ENCODE measurements at regions not wholly inside any gene's neighbourhood (a gene's known extent, or its start where the extent isn't known, plus 50 kb on each side); places are given as distances from the start of the nearest gene placed in this dataset.
"Not testable (repeated sequence)": the region's sequence is repeated elsewhere in the genome, so short reads cannot be mapped to it uniquely, and the experiment has no call there.

GRCh38 chr12:60231976-60232907 lies 636.4 kb downstream of the SLC16A7 start:
- Histone ChIP-seq H3K9ac (ENCODE audit: low read depth, low read length, poor library complexity, severe bottlenecking) (no peak overlapping the region), H2AFZ (ENCODE audit: low read length) (peak overlapping the region; percentile 59), H3K9me2 (replicated peaks; ENCODE audit: low read depth, low read length) (no peaks in the 10 kb centered on the region), H3K36me3 (ENCODE audit: insufficient read depth, low read length) (no peaks in the 10 kb centered on the region), H4K20me1 (ENCODE audit: insufficient read depth, low read length, poor library complexity, severe bottlenecking) (no peaks in the 10 kb centered on the region), H3K4me3 (ENCODE audit: low read length, poor library complexity, severe bottlenecking) (no peak overlapping the region), H3K4me2 (ENCODE audit: low read depth, low read length, poor library complexity, severe bottlenecking) (no peak overlapping the region), H3K9me3 (ENCODE audit: insufficient read depth, low read depth, low read length) (no peaks in the 10 kb centered on the region), H3K4me1 (ENCODE audit: insufficient read depth, low read length, poor library complexity, severe bottlenecking) (no peaks in the 10 kb centered on the region), H3K27me3 (ENCODE audit: insufficient read depth, low read length, poor library complexity, severe bottlenecking) (no peaks in the 10 kb centered on the region), H3F3A (ENCODE audit: low read depth) (no peaks in the 10 kb centered on the region), H3K79me2 (ENCODE audit: insufficient read depth, low read length) (no peaks in the 10 kb centered on the region)
- TF ChIP-seq EZH2phosphoT487 (IDR thresholded peaks at IDR 0.05; ENCODE audit: borderline replicate concordance) (no peak), CTCF (conservative IDR thresholded peaks at IDR 0.05; ENCODE audit: low read length) (no peak)

- not testable (repeated sequence) for H3K9ac ChIP-seq (ENCODE audit: low read depth, low read length, poor library complexity, severe bottlenecking); H3F3A ChIP-seq (ENCODE audit: low read depth); H3K9me3 ChIP-seq (ENCODE audit: insufficient read depth, low read depth, low read length); H2AFZ ChIP-seq (ENCODE audit: low read length); H3K4me1 ChIP-seq (ENCODE audit: insufficient read depth, low read length, poor library complexity, severe bottlenecking); H4K20me1 ChIP-seq (ENCODE audit: insufficient read depth, low read length, poor library complexity, severe bottlenecking); H3K27me3 ChIP-seq (ENCODE audit: insufficient read depth, low read length, poor library complexity, severe bottlenecking); H3K4me3 ChIP-seq (ENCODE audit: low read length, poor library complexity, severe bottlenecking); H3K9me2 ChIP-seq (replicated peaks; ENCODE audit: low read depth, low read length); H3K79me2 ChIP-seq (ENCODE audit: insufficient read depth, low read length); H3K36me3 ChIP-seq (ENCODE audit: insufficient read depth, low read length); H3K4me2 ChIP-seq (ENCODE audit: low read depth, low read length, poor library complexity, severe bottlenecking)
Observed at GRCh38 chr12:60234611-60235195, 638.9 kb downstream of the SLC16A7 start.

GRCh38 chr12:60235261-60235660 lies 639.4 kb downstream of the SLC16A7 start:
- Histone ChIP-seq H3K9me3 (ENCODE audit: insufficient read depth, low read depth, low read length) (no peaks in the 10 kb centered on the region), H3K27me3 (ENCODE audit: insufficient read depth, low read length, poor library complexity, severe bottlenecking) (no peaks in the 10 kb centered on the region), H3K4me3 (ENCODE audit: low read length, poor library complexity, severe bottlenecking) (no peak overlapping the region), H3K9me2 (replicated peaks; ENCODE audit: low read depth, low read length) (no peaks in the 10 kb centered on the region), H3K4me2 (ENCODE audit: low read depth, low read length, poor library complexity, severe bottlenecking) (no peak overlapping the region), H3K79me2 (ENCODE audit: insufficient read depth, low read length) (no peaks in the 10 kb centered on the region), H2AFZ (ENCODE audit: low read length) (no peak overlapping the region), H3K36me3 (ENCODE audit: insufficient read depth, low read length) (no peaks in the 10 kb centered on the region), H4K20me1 (ENCODE audit: insufficient read depth, low read length, poor library complexity, severe bottlenecking) (no peaks in the 10 kb centered on the region), H3K9ac (ENCODE audit: low read depth, low read length, poor library complexity, severe bottlenecking) (no peak overlapping the region), H3F3A (ENCODE audit: low read depth) (no peaks in the 10 kb centered on the region), H3K4me1 (ENCODE audit: insufficient read depth, low read length, poor library complexity, severe bottlenecking) (no peaks in the 10 kb centered on the region)
- TF ChIP-seq EZH2phosphoT487 (IDR thresholded peaks at IDR 0.05; ENCODE audit: borderline replicate concordance), result no peak
- no peak for TF ChIP-seq CTCF (conservative IDR thresholded peaks at IDR 0.05; ENCODE audit: low read length)

GRCh38 chr12:60236416-60236815 lies 640.6 kb downstream of the SLC16A7 start:
- not testable (repeated sequence) for H3K27me3 ChIP-seq (ENCODE audit: insufficient read depth, low read length, poor library complexity, severe bottlenecking); H3K9me3 ChIP-seq (ENCODE audit: insufficient read depth, low read depth, low read length); H3K79me2 ChIP-seq (ENCODE audit: insufficient read depth, low read length); H4K20me1 ChIP-seq (ENCODE audit: insufficient read depth, low read length, poor library complexity, severe bottlenecking); H3F3A ChIP-seq (ENCODE audit: low read depth); H3K4me2 ChIP-seq (ENCODE audit: low read depth, low read length, poor library complexity, severe bottlenecking); H3K9ac ChIP-seq (ENCODE audit: low read depth, low read length, poor library complexity, severe bottlenecking); H3K4me1 ChIP-seq (ENCODE audit: insufficient read depth, low read length, poor library complexity, severe bottlenecking); H3K36me3 ChIP-seq (ENCODE audit: insufficient read depth, low read length); H2AFZ ChIP-seq (ENCODE audit: low read length); H3K4me3 ChIP-seq (ENCODE audit: low read length, poor library complexity, severe bottlenecking); H3K9me2 ChIP-seq (replicated peaks; ENCODE audit: low read depth, low read length)

Data from Loucy (cell line).